ENCODE measurements at regions not wholly inside any gene's neighbourhood (a gene's known extent, or its start where the extent isn't known, plus 50 kb on each side); places are given as distances from the start of the nearest gene placed in this dataset.

GRCh38 chr9:107999011-107999410, 509.4 kb upstream of the KLF4 start:
- TF ChIP-seq CTCF (IDR thresholded peaks at IDR 0.05; ENCODE audit: extremely low read depth in 1 of 2, insufficient read depth in 1 of 2, low read depth in 1 of 2, low read length in 2 of 2), result no peak
- TF ChIP-seq JUN (IDR thresholded peaks at IDR 0.05; ENCODE audit: borderline replicate concordance, insufficient read depth, insufficient read length, low read depth), result no peak
- TF ChIP-seq MAX (IDR thresholded peaks at IDR 0.05; ENCODE audit: insufficient read depth, insufficient read length), result no peak
- no peak for TF ChIP-seq POLR2A (IDR thresholded peaks at IDR 0.05; ENCODE audit: low read depth, low read length)

Measured in endothelial cell of umbilical vein (primary cell).